ENCODE measurements at regions not wholly inside any gene's neighbourhood (a gene's known extent, or its start where the extent isn't known, plus 50 kb on each side); places are given as distances from the start of the nearest gene placed in this dataset.

- TF ChIP-seq CTCF (conservative IDR thresholded peaks at IDR 0.05; ENCODE audit: low read length) (no peak), EZH2phosphoT487 (IDR thresholded peaks at IDR 0.05; ENCODE audit: borderline replicate concordance) (no peak)
These were observed 172.2 kb downstream of the PSAT1 start for GRCh38 chr9:78468974-78469576.
